Trophoblast cell (in vitro differentiated cells and primary cell): ENCODE measurements at regions not wholly inside any gene's neighbourhood (a gene's known extent, or its start where the extent isn't known, plus 50 kb on each side); places are given as distances from the start of the nearest gene placed in this dataset.

Experiments
- DNase-seq, 2 donors: peaks; one replicate each; pipeline ENCODE4 v3.0.0-alpha.2; 2016
- H2AFZ ChIP-seq: 2 replicates; pipeline ENCODE4 v1.6.1; 2013; ENCODE audit warnings: low read length, moderate library complexity, mild to moderate bottlenecking; ENCODE audit not compliant: insufficient read depth, poor library complexity
- H2AK5ac ChIP-seq: 2 replicates; pipeline ENCODE4 v1.6.1; 2013; ENCODE audit warnings: mild to moderate bottlenecking, low read length
- H2BK120ac ChIP-seq: 2 replicates; pipeline ENCODE4 v1.6.1; 2013; ENCODE audit warnings: low read length, mild to moderate bottlenecking, moderate library complexity; ENCODE audit not compliant: insufficient read depth, poor library complexity
- H2BK12ac ChIP-seq: 2 replicates; pipeline ENCODE4 v1.6.1; 2013; ENCODE audit warnings: mild to moderate bottlenecking, low read length, moderate library complexity
- H2BK5ac ChIP-seq: 2 replicates; pipeline ENCODE4 v1.6.1; 2013; ENCODE audit warnings: low read length, low read depth, moderate library complexity, mild to moderate bottlenecking; ENCODE audit not compliant: poor library complexity
- H3K14ac ChIP-seq: 2 replicates; pipeline ENCODE4 v1.6.1; 2013; ENCODE audit warnings: mild to moderate bottlenecking, low read length
- H3K18ac ChIP-seq: 2 replicates; pipeline ENCODE4 v1.6.1; 2013; ENCODE audit warnings: mild to moderate bottlenecking, low read length
- H3K23ac ChIP-seq: 2 replicates; pipeline ENCODE4 v1.6.1; 2013; ENCODE audit warnings: low read length
- H3K27ac ChIP-seq: 2 replicates; pipeline ENCODE4 v1.5.1; 2013; ENCODE audit warnings: low read depth, mild to moderate bottlenecking, inconsistent platforms, low read length, moderate library complexity
- H3K27me3 ChIP-seq: 2 replicates; pipeline ENCODE4 v1.6.1; 2013; ENCODE audit warnings: inconsistent platforms, mild to moderate bottlenecking, low read length, moderate library complexity; ENCODE audit not compliant: insufficient read depth
- H3K36me3 ChIP-seq, 2 experiments: 1 replicate in 1 of 2; 2 replicates in 1 of 2; pipeline ENCODE4 v1.6.1; 2013; ENCODE audit warnings: low read length in 2 of 2, mild to moderate bottlenecking in 2 of 2, moderate library complexity in 1 of 2; ENCODE audit not compliant: insufficient read depth in 2 of 2, control insufficient read depth in 1 of 2
- H3K4ac ChIP-seq: 2 replicates; pipeline ENCODE4 v1.6.1; 2013; ENCODE audit warnings: low read depth, mild to moderate bottlenecking, low read length, moderate library complexity
- H3K4me1 ChIP-seq, 2 experiments: 1 replicate in 1 of 2; 2 replicates in 1 of 2; pipeline ENCODE4 v1.6.1; 2013; ENCODE audit warnings: low read length in 2 of 2, mild to moderate bottlenecking in 2 of 2, moderate library complexity in 1 of 2; ENCODE audit not compliant: insufficient read depth in 2 of 2, control insufficient read depth in 1 of 2
- H3K4me2 ChIP-seq: 2 replicates; pipeline ENCODE4 v1.6.1; 2013; ENCODE audit warnings: inconsistent platforms, mild to moderate bottlenecking, low read length, moderate library complexity
- H3K4me3 ChIP-seq: 2 replicates; pipeline ENCODE4 v1.5.1; 2013; ENCODE audit warnings: mild to moderate bottlenecking, low read depth, low read length, inconsistent platforms
- H3K79me1 ChIP-seq: one replicate; pipeline ENCODE4 v1.6.1; 2013; ENCODE audit warnings: low read length
- H3K79me2 ChIP-seq: 2 replicates; pipeline ENCODE4 v1.6.1; 2013; ENCODE audit warnings: low read length, mild to moderate bottlenecking; ENCODE audit not compliant: control insufficient read depth, insufficient read depth, poor library complexity
- H3K9ac ChIP-seq: 2 replicates; pipeline ENCODE4 v1.6.1; 2013; ENCODE audit warnings: mild to moderate bottlenecking, low read length
- H3K9me3 ChIP-seq: 2 replicates; pipeline ENCODE4 v1.6.1; 2013; ENCODE audit warnings: low read depth, mild to moderate bottlenecking, control low read depth, inconsistent platforms, low read length; ENCODE audit not compliant: insufficient read depth
- H4K12ac ChIP-seq: 2 replicates; pipeline ENCODE4 v1.6.1; 2013; ENCODE audit warnings: low read depth, mild to moderate bottlenecking, low read length, moderate library complexity
- H4K8ac ChIP-seq: 2 replicates; pipeline ENCODE4 v1.6.1; 2013; ENCODE audit warnings: low read depth, mild to moderate bottlenecking, low read length, moderate library complexity
- H4K91ac ChIP-seq: one replicate; pipeline ENCODE4 v1.6.1; 2013; ENCODE audit warnings: low read depth, mild to moderate bottlenecking, low read length, moderate library complexity
- WGBS: extraction: QIAGEN DNeasy Blood & Tissue Kit; methylation state at CpG from one replicate; pipeline ENCODE4 v1.1.7; 2013; ENCODE audit warnings: missing lambda C conversion rate; ENCODE audit not compliant: insufficient read length, insufficient coverage; ENCODE audit errors: extremely low coverage; 5-methylcytosine and 5-hydroxymethylcytosine counted together

DNA sequence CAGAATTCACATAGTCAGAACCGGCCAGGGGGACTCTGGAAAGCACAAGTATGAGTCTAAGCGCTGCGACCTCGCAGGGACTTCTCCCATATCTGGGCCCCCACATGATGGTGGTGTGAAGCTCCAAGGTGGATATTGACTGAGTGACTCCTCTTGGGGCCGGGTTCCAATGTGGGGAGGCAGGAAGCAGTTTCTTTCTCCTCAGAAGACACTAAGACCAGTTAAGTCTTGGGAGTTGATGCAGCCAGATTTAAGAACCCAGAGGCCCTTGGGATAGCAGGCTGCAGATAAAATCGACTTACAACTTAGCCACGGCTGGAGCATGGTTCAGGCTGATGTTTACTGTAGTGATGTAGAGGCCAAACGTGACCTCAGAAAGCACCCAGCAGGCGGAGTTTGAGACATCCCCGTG lies 55.4 kb upstream of the KLF13 start:
- Histone ChIP-seq H3K18ac (no peak overlapping the region), H3K4ac (no peak overlapping the region), H3K23ac (no peak overlapping the region), H4K12ac (no peak overlapping the region), H3K27ac (no peak overlapping the region), H3K79me1 (no peaks in the 10 kb centered on the region), H3K14ac (no peak overlapping the region), H3K79me2 (no peaks in the 10 kb centered on the region), H3K9ac (no peak overlapping the region), H2AK5ac (no peak overlapping the region), H3K9me3 (peaks cover 3% of the 10 kb centered on the region), H3K4me2 (no peak overlapping the region), H3K4me1 (peaks cover 0 to 3% of the 10 kb centered on the region in 2 experiments), H2BK120ac (no peak overlapping the region), H4K91ac (no peak overlapping the region), H2BK12ac (no peak overlapping the region), H2AFZ (no peak overlapping the region), H3K4me3 (no peak overlapping the region), H3K27me3 (no peaks in the 10 kb centered on the region), H4K8ac (no peak overlapping the region), H2BK5ac (no peak overlapping the region), H3K36me3 (no peaks in the 10 kb centered on the region)
- no CpG with 5 or more reads among the region's 10 CpGs for WGBS
- DNase-seq: no peak

DNA sequence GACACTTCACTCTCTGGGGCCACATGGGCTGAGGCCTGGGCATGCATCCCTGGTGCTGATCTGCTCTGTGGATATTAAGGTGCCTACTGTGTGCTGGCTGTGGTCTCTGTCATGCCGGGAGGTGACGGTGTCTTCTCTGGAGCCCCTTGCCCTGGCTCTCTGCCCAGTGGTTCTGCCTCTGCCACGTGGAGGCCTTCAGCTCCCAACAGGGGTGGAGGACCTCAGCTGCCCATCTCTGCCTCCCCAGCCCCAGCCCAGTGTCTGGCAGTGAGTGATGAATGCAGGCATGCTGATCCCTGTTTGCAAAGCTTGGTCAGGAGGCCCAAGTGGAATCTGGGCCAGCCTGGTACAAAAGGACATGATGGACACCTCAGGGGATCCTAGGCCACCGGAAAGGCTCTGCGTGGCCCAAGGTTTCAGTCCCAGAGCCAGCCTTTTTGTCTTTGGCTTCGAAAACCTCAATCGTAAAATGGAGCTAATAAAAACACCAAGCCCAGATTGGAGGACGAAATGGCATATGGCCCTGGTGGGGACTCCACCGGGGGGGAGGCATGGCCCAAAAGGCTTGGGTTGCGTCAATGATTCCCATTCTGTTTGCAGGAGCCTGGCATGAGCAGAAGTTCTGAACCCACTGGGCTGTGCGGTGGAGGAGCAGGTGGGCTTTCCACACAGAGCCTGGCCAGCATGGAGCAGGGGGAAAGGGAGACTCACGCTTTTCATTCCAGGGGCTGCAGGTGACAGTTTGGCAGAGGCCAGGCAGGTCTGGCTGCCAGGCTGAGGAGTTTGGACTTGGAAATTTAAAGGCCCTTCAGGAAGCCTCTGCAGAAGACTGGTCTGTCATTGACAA lies 54.7 kb upstream of the KLF13 start:
- H2BK12ac ChIP-seq: no peak overlapping the region
- no peak overlapping the region for H3K27ac ChIP-seq
- no peak overlapping the region for H3K14ac ChIP-seq
- no peak overlapping the region for H3K4me3 ChIP-seq
- H3K23ac ChIP-seq: no peak overlapping the region
- no peak overlapping the region for H2AFZ ChIP-seq
- no CpG with 5 or more reads among the region's 12 CpGs for WGBS
- H4K8ac ChIP-seq: no peak overlapping the region
- H3K4me1 ChIP-seq: peaks cover 0 to 3% of the 10 kb centered on the region in 2 experiments
- H2BK5ac ChIP-seq: no peak overlapping the region
- H3K79me2 ChIP-seq: no peaks in the 10 kb centered on the region
- H3K4me2 ChIP-seq: no peak overlapping the region
- no peaks in the 10 kb centered on the region for H3K27me3 ChIP-seq
- no peaks in the 10 kb centered on the region for H3K36me3 ChIP-seq
- H3K9ac ChIP-seq: no peak overlapping the region
- no peak overlapping the region for H3K4ac ChIP-seq
- no peaks in the 10 kb centered on the region for H3K79me1 ChIP-seq
- H4K12ac ChIP-seq: no peak overlapping the region
- H3K9me3 ChIP-seq: peaks cover 3% of the 10 kb centered on the region
- no peak overlapping the region for H3K18ac ChIP-seq
- DNase-seq: no peak
- H2BK120ac ChIP-seq: no peak overlapping the region
- no peak overlapping the region for H4K91ac ChIP-seq
- no peak overlapping the region for H2AK5ac ChIP-seq

DNA sequence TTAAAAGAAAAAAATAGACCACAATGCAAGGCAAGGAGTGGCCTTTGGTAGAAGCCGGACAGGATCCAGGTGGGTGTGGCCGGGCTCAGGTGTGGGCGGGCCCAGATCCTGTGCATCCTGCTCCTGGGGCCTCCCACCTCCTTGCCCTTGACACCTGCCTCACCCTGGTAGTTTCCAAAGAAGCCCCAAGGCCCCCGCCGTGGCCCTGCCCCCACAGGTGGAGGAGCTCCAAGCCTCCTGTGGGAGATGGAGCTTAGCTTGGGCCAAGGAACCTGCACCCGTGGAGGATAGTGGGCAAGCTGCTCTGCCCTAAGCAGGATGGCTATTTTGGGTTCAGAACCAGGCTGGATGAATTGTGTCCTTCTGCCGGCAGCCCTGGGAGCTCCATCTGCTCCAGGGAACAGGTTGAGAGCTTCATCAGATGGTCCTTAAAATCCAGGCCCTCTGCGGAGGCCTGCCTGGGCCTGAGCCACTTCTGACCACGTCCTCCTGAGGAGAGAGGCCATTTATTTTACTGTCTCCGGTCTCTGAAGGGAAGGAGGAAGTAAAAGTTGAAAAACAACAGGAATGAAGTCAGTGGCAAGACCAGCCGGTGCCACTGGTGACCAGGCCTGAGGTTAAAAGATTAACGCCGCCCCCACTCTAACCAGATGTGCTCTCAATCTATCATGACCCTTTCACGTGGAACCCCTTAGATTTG lies 53.9 kb upstream of the KLF13 start:
- no peak for DNase-seq
- no peak overlapping the region for H3K9ac ChIP-seq
- no peaks in the 10 kb centered on the region for H3K36me3 ChIP-seq
- H3K14ac ChIP-seq: no peak overlapping the region
- no peak overlapping the region for H3K23ac ChIP-seq
- no peaks in the 10 kb centered on the region for H3K27me3 ChIP-seq
- H3K4me1 ChIP-seq: peaks cover 0 to 3% of the 10 kb centered on the region in 2 experiments
- no peak overlapping the region for H2AFZ ChIP-seq
- no peaks in the 10 kb centered on the region for H3K79me1 ChIP-seq
- no peak overlapping the region for H4K91ac ChIP-seq
- H4K8ac ChIP-seq: no peak overlapping the region
- H3K9me3 ChIP-seq: peaks cover 3% of the 10 kb centered on the region
- no peak overlapping the region for H2BK5ac ChIP-seq
- H3K79me2 ChIP-seq: no peaks in the 10 kb centered on the region
- H3K18ac ChIP-seq: no peak overlapping the region
- H2AK5ac ChIP-seq: no peak overlapping the region
- no peak overlapping the region for H3K27ac ChIP-seq
- no peak overlapping the region for H2BK120ac ChIP-seq
- no peak overlapping the region for H3K4me2 ChIP-seq
- WGBS: no CpG with 5 or more reads among the region's 14 CpGs
- no peak overlapping the region for H3K4ac ChIP-seq
- no peak overlapping the region for H4K12ac ChIP-seq
- no peak overlapping the region for H3K4me3 ChIP-seq
- H2BK12ac ChIP-seq: no peak overlapping the region

DNA sequence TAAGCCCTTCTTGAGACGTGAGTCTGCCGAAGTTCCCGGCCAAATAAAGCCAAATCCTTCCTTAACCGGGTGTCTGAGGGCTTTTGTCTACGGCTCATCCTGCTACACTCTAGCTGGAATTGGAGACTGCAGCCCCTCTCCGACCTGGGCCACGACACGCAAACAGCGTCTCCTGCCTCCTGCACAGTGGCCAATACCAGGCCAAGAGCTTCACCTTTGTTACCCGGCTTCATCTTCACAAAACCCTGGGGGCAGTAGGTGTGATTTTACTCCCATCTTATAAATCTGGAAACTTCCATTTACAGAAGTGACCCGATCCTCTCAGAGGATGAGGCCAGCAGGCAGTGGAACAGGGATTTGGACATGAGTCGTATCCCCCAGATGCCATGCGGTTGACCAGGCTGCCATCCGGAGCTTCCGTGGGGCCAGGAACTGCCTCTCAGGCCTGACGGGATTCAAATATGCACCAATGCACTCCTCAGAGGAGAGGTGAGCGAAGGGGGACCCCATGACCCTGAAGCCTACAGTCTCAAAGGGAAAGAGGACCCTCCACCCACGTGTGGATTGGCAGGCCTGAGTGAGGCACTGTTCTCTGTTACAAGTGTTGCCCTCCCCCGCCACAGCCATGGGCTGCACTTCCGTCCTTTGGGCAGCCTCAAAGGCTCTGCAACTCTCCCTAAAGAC lies 53.2 kb upstream of the KLF13 start:
- H3K4me2 ChIP-seq: no peak overlapping the region
- no peak overlapping the region for H3K4me3 ChIP-seq
- no peak overlapping the region for H3K4ac ChIP-seq
- no peaks in the 10 kb centered on the region for H3K79me2 ChIP-seq
- no peaks in the 10 kb centered on the region for H3K27me3 ChIP-seq
- no peak overlapping the region for H3K23ac ChIP-seq
- H3K18ac ChIP-seq: no peak overlapping the region
- no peak overlapping the region for H3K27ac ChIP-seq
- H4K91ac ChIP-seq: no peak overlapping the region
- no peak overlapping the region for H3K9ac ChIP-seq
- no peak overlapping the region for H4K8ac ChIP-seq
- H3K14ac ChIP-seq: no peak overlapping the region
- H2BK5ac ChIP-seq: no peak overlapping the region
- H2BK120ac ChIP-seq: no peak overlapping the region
- no CpG with 5 or more reads among the region's 20 CpGs for WGBS
- no peaks in the 10 kb centered on the region for H3K36me3 ChIP-seq
- H2AFZ ChIP-seq: no peak overlapping the region
- no peak overlapping the region for H2BK12ac ChIP-seq
- no peak overlapping the region for H4K12ac ChIP-seq
- H3K9me3 ChIP-seq: peaks cover 3% of the 10 kb centered on the region
- no peak for DNase-seq
- H3K4me1 ChIP-seq: peaks cover 2 to 3% of the 10 kb centered on the region in 2 experiments
- no peak overlapping the region for H2AK5ac ChIP-seq
- no peaks in the 10 kb centered on the region for H3K79me1 ChIP-seq
